ENCODE measurements at regions not wholly inside any gene's neighbourhood (a gene's known extent, or its start where the extent isn't known, plus 50 kb on each side); places are given as distances from the start of the nearest gene placed in this dataset.

- TF ChIP-seq CTCF (IDR thresholded peaks at IDR 0.05 in 4 of 5, conservative IDR thresholded peaks at IDR 0.05 in 1 of 5) (no peak), POLR2A (IDR thresholded peaks at IDR 0.05) (no peak)
Measured at GRCh38 chr4:96991083-96991482, 1151.2 kb downstream of the PDHA2 start.
